DOHH2 (cell line): ENCODE measurements at regions not wholly inside any gene's neighbourhood (a gene's known extent, or its start where the extent isn't known, plus 50 kb on each side); places are given as distances from the start of the nearest gene placed in this dataset.

Source experiments
- H3F3A ChIP-seq: fragments of 200-600 bp; sonication (generic), shearing (Covaris generic); 2 replicates; pipeline ENCODE4 v1.6.0; 2016; ENCODE audit warnings: antibody characterized with exemption, mild to moderate bottlenecking; ENCODE audit not compliant: control insufficient read depth, insufficient read depth
- H3K27ac ChIP-seq: fragments of 200-600 bp; sonication (generic); 2 replicates; pipeline ENCODE4 v1.5.1; 2014; ENCODE audit warnings: low read depth, mild to moderate bottlenecking, low read length, moderate library complexity
- H3K27me3 ChIP-seq: fragments of 200-600 bp; sonication (generic); 2 replicates; pipeline ENCODE4 v1.6.1; 2014; ENCODE audit warnings: mild to moderate bottlenecking, low read length, mixed read lengths; ENCODE audit not compliant: control insufficient read depth
- H3K36me3 ChIP-seq: fragments of 200-600 bp; sonication (generic); 2 replicates; pipeline ENCODE4 v1.6.1; 2014; ENCODE audit warnings: mild to moderate bottlenecking, low read length, moderate library complexity, mixed read lengths; ENCODE audit not compliant: control insufficient read depth
- H3K4me1 ChIP-seq: fragments of 200-600 bp; sonication (generic); 2 replicates; pipeline ENCODE4 v1.6.1; 2014; ENCODE audit warnings: mild to moderate bottlenecking, low read length, mixed read lengths; ENCODE audit not compliant: control insufficient read depth
- H3K4me2 ChIP-seq: fragments of 200-600 bp; sonication (generic); 2 replicates; pipeline ENCODE4 v1.6.0; 2014; ENCODE audit warnings: mild to moderate bottlenecking, low read length, moderate library complexity
- H3K4me3 ChIP-seq: fragments of 200-600 bp; sonication (generic); 2 replicates; pipeline ENCODE4 v1.5.1; 2014; ENCODE audit warnings: mild to moderate bottlenecking, low read length, mixed read lengths
- H3K79me2 ChIP-seq: fragments of 200-600 bp; sonication (generic); 2 replicates; pipeline ENCODE4 v1.6.1; 2014; ENCODE audit warnings: mild to moderate bottlenecking, low read length, mixed read lengths; ENCODE audit not compliant: control insufficient read depth
- H3K9me2 ChIP-seq: fragments of 200-600 bp; sonication (generic); replicated peaks from 2 replicates; pipeline ENCODE4 v1.6.1; 2014; ENCODE audit warnings: mild to moderate bottlenecking, low read length, mixed read lengths; ENCODE audit not compliant: control insufficient read depth
- H3K9me3 ChIP-seq: fragments of 200-600 bp; sonication (generic); 2 replicates; pipeline ENCODE4 v1.6.1; 2014; ENCODE audit warnings: antibody characterized with exemption, low read length, mixed read lengths; ENCODE audit not compliant: control insufficient read depth, insufficient read depth
- H4K20me1 ChIP-seq: fragments of 200-600 bp; sonication (generic); 2 replicates; pipeline ENCODE4 v1.6.0; 2014; ENCODE audit warnings: low read depth, mild to moderate bottlenecking, antibody characterized with exemption, low read length, moderate library complexity; ENCODE audit not compliant: control insufficient read depth, insufficient read depth
- EZH2phosphoT487 ChIP-seq: fragments of 200-600 bp; sonication (generic); IDR thresholded peaks from 2 replicates; pipeline ENCODE4 v1.6.1; 2017; ENCODE audit warnings: borderline replicate concordance, mild to moderate bottlenecking, antibody characterized with exemption, low read length, moderate library complexity, mixed read lengths
- TF ChIP-seq, protein P1 (sequence below): fragments of 200-600 bp; sonication (generic); IDR thresholded peaks from one replicate; pipeline ENCODE4 v1.5.1; 2014; ENCODE audit warnings: antibody characterized with exemption, mild to moderate bottlenecking, low read depth, low read length; ENCODE audit not compliant: poor library complexity, severe bottlenecking

DNA sequence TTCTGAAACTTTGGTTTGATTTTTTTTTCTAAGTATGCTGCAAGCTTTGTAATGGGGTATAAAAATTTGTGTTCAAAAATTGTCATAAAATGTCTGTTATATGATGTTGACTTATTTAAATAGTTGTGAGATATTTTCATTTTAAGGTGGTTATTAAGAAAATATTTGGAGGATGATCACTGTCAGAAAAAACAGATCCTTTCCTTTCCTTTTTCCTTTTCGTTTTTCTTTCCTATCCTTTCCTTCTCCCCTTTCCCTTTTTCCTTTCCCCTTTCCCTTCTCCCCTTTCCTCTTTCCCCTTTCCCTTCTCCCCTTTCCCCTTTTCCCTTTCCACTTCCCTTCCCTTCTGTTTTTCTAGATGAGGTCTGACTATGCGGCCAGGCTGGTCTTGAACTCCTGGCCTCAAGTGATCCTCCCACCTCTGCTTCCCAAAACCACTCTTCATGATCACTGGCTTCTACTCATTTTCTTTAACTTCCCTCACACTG, 640.5 kb downstream of the PLCL1 start:
- no peak for TF ChIP-seq EZH2phosphoT487
- TF ChIP-seq, protein P1, sequence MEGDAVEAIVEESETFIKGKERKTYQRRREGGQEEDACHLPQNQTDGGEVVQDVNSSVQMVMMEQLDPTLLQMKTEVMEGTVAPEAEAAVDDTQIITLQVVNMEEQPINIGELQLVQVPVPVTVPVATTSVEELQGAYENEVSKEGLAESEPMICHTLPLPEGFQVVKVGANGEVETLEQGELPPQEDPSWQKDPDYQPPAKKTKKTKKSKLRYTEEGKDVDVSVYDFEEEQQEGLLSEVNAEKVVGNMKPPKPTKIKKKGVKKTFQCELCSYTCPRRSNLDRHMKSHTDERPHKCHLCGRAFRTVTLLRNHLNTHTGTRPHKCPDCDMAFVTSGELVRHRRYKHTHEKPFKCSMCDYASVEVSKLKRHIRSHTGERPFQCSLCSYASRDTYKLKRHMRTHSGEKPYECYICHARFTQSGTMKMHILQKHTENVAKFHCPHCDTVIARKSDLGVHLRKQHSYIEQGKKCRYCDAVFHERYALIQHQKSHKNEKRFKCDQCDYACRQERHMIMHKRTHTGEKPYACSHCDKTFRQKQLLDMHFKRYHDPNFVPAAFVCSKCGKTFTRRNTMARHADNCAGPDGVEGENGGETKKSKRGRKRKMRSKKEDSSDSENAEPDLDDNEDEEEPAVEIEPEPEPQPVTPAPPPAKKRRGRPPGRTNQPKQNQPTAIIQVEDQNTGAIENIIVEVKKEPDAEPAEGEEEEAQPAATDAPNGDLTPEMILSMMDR: no peak
- Histone ChIP-seq H3K4me1 (no peaks in the 10 kb centered on the region), H3K9me3 (no peaks in the 10 kb centered on the region), H3K9me2 (no peaks in the 10 kb centered on the region), H4K20me1 (no peaks in the 10 kb centered on the region), H3F3A (no peaks in the 10 kb centered on the region), H3K4me2 (no peak overlapping the region), H3K27ac (no peak overlapping the region), H3K27me3 (no peaks in the 10 kb centered on the region), H3K36me3 (no peaks in the 10 kb centered on the region), H3K4me3 (no peak overlapping the region), H3K79me2 (no peaks in the 10 kb centered on the region)

DNA sequence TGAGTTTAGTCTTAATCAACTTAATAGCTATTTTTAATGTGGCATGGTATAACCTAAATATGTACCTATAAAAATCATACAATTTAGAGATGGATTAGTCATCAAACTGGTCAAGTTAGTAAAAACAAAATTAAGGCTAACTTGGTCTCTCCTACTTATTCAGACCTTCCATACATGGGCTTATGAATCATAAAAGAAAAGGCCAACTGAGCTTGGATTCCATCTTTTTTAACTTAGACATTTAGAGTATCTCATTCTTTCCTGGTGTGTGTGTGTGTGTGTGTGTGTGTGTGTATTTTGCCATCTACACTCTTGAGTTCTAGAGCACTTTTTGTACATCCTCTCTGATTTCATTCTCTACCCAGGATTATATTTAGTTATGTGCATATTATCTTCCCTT, 637.5 kb downstream of the PLCL1 start:
- no peaks in the 10 kb centered on the region for H3K36me3 ChIP-seq
- no peaks in the 10 kb centered on the region for H3F3A ChIP-seq
- no peaks in the 10 kb centered on the region for H3K9me3 ChIP-seq
- no peaks in the 10 kb centered on the region for H3K79me2 ChIP-seq
- H3K9me2 ChIP-seq: no peaks in the 10 kb centered on the region
- H3K4me2 ChIP-seq: no peak overlapping the region
- H3K27ac ChIP-seq: no peak overlapping the region
- H4K20me1 ChIP-seq: no peaks in the 10 kb centered on the region
- TF ChIP-seq, protein P1: no peak
- no peak for TF ChIP-seq EZH2phosphoT487
- no peaks in the 10 kb centered on the region for H3K27me3 ChIP-seq
- H3K4me1 ChIP-seq: no peaks in the 10 kb centered on the region
- H3K4me3 ChIP-seq: no peak overlapping the region

GRCh38 chr2:198441246-198441645, 636.9 kb downstream of the PLCL1 start:
- Histone ChIP-seq H3K4me3 (no peak overlapping the region), H3K27me3 (no peaks in the 10 kb centered on the region), H3K9me3 (no peaks in the 10 kb centered on the region), H3K36me3 (no peaks in the 10 kb centered on the region), H3K27ac (no peak overlapping the region), H3K79me2 (no peaks in the 10 kb centered on the region), H3K4me1 (no peaks in the 10 kb centered on the region), H3F3A (no peaks in the 10 kb centered on the region), H3K4me2 (no peak overlapping the region), H4K20me1 (no peaks in the 10 kb centered on the region), H3K9me2 (no peaks in the 10 kb centered on the region)
- TF ChIP-seq, protein P1: no peak

DNA sequence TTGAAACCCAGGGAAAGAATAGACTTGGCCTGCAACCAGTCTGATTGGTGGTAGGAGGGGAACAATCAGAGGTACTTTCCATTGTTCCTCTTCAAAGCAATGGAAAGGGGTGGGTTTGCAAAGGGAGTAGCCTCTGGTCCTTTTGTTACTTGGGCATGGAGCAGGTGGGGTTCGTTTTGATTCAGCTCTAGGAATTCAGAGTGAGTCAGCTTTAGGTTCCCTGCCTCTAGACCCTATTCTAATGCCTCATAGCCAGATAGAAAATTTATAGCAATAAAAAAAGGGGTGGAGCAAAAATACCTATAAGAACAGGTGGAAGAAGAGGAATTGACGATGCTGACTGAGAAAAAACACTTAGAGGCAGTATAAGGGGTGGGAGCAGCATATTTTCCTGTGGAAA, 636.4 kb downstream of the PLCL1 start:
- Histone ChIP-seq H3K4me2 (no peak overlapping the region), H3F3A (no peaks in the 10 kb centered on the region), H3K4me1 (no peaks in the 10 kb centered on the region), H4K20me1 (no peaks in the 10 kb centered on the region), H3K9me2 (no peaks in the 10 kb centered on the region), H3K79me2 (no peaks in the 10 kb centered on the region), H3K4me3 (no peak overlapping the region), H3K36me3 (no peaks in the 10 kb centered on the region), H3K27ac (no peak overlapping the region), H3K27me3 (no peaks in the 10 kb centered on the region), H3K9me3 (no peaks in the 10 kb centered on the region)
- TF ChIP-seq, protein P1: no peak
- no peak for TF ChIP-seq EZH2phosphoT487
